Stimulated activated CD4-positive, alpha-beta T cell treated with anti-CD3 and anti-CD28 coated beads, Interleukin-1b, Interleukin-23, amount 100 ng/mL, for 24 hours (primary cell): ENCODE measurements at regions not wholly inside any gene's neighbourhood (a gene's known extent, or its start where the extent isn't known, plus 50 kb on each side); places are given as distances from the start of the nearest gene placed in this dataset.
"Not testable (repeated sequence)": the region's sequence is repeated elsewhere in the genome, so short reads cannot be mapped to it uniquely, and the experiment has no call there.

Experiments
- DNase-seq, 4 experiments: peaks; one replicate each; pipeline ENCODE4 v3.0.0-alpha.2; 2020; ENCODE audit warnings: low read depth in 4 of 4, low spot score in 1 of 4

DNA sequence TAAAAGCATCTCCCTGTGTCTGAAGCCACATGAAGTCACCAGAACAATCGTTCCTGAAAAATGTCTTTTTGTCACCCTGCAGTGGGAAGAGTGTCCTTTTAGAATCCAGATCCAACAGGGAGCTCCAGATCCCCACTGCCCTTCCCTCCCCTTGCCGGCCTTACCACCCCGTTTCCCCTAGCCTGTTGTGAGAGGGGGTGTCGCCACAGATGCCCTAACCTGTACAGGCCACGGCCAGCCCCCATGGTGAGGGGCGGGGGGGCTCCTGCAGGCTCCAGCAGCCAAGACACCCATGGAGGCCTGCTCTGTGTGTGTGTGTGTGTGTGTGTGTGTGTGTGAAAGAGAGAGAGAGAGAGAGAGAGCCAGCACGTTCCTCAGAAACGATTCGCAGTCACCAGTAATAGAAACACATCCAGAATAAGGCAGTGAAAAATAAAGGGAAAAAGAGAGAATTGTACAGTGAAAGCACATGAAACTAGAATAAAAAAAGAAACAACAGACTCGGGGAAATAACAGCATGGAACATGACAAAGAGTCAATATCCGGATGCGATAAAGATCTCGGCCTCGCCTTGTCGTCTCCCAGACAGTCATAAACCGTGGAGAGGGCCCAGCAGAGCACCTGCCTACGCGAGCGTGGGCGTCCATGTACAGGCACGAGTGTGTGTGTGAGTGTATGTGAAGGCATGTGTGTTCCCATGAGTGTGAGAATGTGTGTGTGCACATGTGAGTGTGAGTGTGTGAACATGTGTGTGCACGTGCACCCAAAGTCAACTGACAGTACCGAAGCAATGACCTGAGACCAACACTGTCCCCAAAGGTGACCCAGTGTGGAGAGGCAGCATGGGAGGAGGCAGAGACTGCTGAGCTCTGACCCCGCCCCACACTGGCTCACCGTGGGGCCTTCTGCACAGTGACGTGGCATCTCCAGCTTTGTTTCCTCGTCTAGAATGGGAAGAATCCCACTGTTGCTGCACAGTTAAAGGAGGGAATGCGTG lies 303.8 kb downstream of the NPHP4 start:
- DNase-seq = no peak

DNA sequence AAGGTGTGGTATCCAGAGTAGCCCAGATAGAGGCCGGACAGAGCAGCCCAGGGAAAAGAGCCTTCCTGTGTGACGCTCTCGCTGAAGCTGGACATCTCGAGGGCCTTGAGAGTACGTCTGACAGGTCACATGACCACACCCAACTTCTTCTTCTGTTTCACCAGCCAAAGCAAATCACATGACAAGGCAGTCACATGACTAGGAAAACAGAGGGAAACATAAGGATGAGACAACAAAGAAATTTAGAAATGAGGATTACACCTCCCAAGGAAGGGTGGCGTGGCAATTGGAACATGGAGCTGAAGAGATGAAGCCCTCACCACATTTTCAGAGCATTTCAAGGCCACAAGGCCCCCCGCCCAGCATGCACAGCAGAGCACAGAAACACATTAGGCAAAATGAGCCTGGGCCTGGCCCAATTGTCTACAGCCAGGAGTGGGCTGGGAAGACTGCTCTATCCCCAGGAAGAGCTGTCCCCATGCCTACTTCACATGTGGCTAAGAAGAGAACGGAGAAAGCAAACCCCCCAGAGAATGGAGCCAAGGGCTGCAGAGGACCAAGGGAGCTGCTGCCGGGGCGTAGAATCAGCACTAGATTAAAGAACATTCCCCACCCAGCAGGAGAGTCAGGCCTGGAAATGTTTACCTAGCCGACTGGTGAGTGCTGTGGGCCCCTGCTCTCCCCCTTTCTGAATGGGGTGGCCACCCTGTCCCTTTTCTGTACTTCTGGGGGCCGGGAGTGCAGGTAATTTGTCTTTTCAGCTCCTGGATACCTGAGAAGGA lies 305.1 kb downstream of the NPHP4 start:
- no peak for DNase-seq

DNA sequence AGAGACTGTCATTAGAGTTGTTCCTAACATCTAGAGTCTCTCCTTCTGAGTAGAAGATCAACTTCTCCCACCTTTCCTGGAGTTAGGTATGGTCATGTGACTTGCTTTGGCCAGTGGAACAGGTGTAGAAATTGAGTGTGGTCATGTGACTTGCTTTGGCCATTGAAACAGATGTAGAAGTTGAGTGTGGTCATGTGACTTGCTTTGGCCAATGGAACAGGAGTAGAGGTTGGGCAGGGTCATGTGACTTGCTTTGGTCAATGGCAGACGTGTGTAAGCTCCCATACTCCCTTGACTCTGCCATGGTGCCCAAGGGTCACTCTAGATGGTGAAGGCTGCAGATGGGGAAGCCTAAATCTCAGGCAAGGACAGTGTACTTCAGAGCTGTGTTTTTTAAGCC lies 306.0 kb downstream of the NPHP4 start:
- DNase-seq = no peak

- DNase-seq = no peak
Measured at GRCh38 chr1:5685446-5686040, 306.7 kb downstream of the NPHP4 start.

DNA sequence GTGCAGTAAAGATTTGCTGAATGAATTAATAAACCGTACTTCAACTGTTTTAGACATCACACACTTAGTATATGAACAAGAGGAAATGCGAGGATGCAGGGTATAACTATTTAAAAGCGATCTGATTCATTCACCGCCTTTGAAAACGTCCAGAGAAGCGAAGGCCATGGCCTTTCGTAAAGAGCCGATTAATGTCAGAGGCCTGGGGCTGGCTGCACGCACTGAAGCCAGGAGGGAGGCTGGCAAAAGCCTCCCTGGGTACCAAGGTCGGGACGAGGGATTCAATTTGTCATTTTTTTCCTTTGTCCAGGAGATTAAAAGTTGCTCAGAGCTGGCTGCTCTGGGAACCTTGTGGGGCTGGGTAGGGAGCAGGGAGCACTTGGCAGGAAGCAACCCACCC lies 307.4 kb downstream of the NPHP4 start:
- no peak for DNase-seq

DNA sequence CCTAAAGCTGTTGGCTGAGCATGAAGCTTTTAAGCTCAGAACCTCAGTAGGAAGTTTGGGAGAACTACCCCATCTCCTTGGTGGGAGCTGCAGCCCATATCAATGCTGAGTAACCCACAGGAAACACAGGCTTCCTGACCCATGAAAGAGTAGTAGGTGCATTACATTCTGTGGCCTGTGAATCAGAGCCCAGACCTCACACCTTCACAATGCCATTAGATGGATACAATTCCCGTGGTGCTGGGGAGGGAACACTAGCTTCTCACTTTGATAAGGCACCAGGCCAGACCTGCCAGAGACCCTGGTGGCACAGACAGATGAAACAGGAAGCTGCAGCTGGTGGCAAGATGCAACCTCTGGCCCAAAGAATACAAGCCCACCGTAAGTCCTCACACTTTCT lies 308.8 kb downstream of the NPHP4 start:
- DNase-seq = no peak

DNA sequence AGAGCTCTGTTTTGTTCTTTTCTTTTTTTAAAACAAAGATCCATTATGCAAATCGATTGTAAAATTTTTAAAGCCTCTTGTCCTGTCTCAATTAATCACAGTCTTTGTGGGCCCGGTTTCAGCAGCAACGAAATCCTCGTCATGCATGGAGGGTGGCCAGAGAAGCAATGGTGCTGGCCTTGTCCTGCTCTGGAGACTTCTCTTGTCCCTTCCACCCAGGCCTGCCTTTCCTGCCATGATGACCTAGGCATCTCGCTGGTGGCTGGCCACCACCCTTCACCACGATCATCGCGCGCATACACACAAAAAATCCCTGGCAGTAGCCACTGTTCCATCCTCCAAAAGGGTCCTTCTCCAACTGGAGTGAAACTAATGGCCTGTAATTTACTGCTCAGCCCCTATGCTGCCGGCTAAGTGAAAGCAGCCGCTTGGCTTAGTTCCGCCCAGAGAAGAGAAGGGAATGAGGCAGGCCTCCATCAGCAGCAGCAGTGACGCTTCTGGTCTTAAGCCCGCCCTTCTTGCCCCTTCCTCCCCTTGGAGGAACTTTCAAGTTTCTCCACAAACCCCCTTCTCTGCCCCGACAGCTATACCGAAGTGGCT lies 309.5 kb downstream of the NPHP4 start:
- no peak for DNase-seq

GRCh38 chr1:5681654-5682053 lies 310.6 kb downstream of the NPHP4 start:
- no peak for DNase-seq

GRCh38 chr1:5680600-5680999 lies 311.6 kb downstream of the NPHP4 start:
- no peak for DNase-seq

GRCh38 chr1:5678759-5679158 lies 313.5 kb downstream of the NPHP4 start:
- no peak for DNase-seq

- not testable (repeated sequence) for DNase-seq
Measured at GRCh38 chr1:5672355-5672754, 319.9 kb downstream of the NPHP4 start.

GRCh38 chr1:5670590-5671350 lies 321.5 kb downstream of the NPHP4 start:
- DNase-seq = no peak

- no peak for DNase-seq
Measured at GRCh38 chr1:5667513-5668325, 324.5 kb downstream of the NPHP4 start.

GRCh38 chr1:5664906-5665875 lies 327.0 kb downstream of the NPHP4 start:
- no peak for DNase-seq

DNA sequence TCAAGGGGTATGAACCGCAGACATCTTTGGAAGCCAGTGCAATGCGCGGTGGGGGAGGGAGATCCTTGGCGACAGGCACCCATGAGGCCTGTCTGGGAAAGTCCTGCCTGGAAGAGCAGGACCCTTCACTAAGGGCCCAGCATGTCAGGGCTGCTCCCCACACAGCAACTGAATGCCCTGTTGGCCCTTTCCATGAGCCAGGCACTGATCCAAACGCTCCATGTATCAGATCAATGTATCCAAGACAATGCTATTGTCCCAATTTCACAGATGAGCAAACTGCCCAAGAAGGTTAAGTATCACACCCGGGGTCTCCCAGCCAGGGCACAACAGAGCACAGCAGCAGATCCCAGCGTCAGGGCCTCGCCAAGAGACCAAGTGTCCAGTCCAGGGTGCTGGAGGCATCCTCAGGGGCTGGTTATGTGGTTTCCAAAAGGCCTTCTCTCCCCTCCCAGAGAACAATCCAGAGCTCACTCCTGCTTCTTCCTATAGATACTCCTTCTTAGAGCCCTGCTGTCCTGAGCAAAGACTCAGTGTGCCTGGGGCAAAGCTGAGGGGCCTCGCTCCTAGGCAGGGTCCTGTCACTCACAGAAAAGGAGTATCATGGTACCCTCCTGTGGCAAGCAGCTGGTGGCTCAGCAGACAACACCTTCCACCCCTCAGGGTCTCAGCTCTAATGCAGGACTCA lies 328.0 kb downstream of the NPHP4 start:
- DNase-seq = no peak

- DNase-seq = no peak
Measured at GRCh38 chr1:5662744-5663126, 329.5 kb downstream of the NPHP4 start.

DNA sequence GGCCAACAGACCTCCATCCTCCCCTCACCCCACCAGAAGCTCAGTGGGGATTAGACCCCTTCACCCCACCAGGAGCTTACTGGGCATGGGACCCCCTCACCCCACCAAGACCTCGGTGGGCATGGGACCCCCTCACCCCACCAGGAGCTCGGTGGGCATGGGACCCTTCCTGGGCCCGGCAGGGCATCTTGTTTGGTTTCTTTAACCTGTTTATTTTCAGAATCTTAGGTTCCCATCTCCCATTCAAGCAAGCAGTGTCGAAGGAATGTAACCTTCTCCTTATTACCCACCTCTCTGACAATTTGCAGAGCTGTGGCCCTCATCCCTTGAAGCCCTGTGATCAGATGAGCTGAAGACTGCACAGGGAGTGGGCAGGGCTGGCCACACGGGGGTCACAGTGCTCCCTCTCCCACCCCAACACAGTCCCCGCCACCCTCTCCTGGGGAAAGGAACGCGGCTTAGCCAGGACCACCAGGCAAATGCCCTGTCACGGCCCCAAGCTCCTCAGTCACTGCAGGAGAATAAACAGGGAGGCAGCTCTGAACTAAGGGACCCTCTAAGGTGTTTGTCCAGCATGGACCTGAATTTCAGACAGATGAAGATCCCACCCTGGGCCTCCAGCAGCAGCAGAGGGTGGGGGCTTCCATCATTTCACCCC lies 330.0 kb downstream of the NPHP4 start:
- DNase-seq = no peak
